T47D (cell line): ENCODE measurements at regions not wholly inside any gene's neighbourhood (a gene's known extent, or its start where the extent isn't known, plus 50 kb on each side); places are given as distances from the start of the nearest gene placed in this dataset.

Experiments
- DNase-seq, 2 experiments: peaks; one replicate each; pipeline versions ENCODE4 v3.0.0 to v3.0.0-alpha.2; 2011 to 2012; ENCODE audit warnings: low read depth in 1 of 2, low spot score in 1 of 2
- JUND ChIP-seq: IDR thresholded peaks from 2 replicates; pipeline ENCODE4 v1.6.1; 2012; ENCODE audit warnings: low read depth
- in situ Hi-C: cut with HindIII; loops from 2 replicates; pipeline ENCODE4 v1.10.0; 2016; ENCODE audit warnings: low sequenced_read_pairs, low pct_unique_long_range_greater_than_20kb

DNA sequence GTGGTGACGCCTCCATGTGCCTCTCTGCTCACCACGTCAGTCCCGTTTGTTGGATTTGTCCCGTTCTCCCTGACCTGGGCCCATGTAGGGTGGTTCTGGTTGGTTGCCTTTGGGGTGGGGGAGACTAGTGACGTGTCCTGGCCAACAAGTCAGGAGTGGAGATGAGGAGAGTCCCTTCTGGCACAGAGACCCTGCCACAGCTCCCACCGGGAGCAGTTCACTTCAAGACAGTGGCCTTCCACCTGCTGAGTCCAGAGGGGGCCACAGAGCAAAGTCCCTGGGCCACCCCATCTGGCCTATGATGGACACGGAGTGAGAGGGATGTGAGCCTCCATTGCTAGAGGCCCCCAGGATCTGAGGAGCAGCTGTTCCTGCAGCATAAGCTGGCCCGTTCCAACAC is 405.6 kb downstream of the TCERG1L start:
- DNase-seq = no peak
- in situ Hi-C loops = no loop called here
- TF ChIP-seq JUND = no peak

DNA sequence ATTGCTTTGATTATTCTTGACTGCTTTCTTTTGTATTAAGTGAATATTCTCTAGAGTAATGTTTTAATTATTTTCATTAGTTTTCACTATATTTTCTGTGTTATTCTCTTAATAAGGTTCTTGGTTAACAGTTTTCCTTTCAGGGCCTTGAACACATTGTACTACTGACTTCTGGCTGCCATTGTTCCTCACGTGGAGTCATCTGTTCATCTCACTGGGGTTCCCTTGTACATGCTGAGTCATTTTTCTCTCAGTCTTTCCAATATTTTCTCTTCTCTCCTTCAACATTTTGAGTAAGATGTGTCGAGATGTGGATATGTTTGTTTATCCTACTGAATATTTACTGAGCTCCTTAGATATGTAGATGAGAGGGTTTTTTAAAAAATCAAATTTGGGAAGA is 400.7 kb downstream of the TCERG1L start:
- in situ Hi-C loops = no loop called here
- DNase-seq = no peak
- TF ChIP-seq JUND = no peak

DNA sequence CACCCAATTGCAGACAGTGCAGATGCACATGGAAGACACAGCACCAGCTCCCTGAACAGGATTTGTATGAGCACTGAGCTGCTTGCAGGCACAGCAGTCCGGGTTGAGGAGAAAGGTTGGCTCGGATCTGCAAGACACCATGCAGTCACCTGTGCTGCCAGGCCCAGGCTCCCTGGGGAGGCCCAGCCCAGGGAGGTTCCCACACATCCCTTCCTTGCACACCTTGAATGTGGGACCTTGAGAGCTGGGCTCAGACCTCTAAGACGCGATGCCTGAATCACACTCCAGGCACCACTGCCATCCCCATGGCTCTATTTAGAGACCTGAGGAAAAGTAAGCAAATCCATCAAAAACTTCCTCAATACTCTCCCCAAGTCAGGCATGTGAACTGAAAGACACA is 397.7 kb downstream of the TCERG1L start:
- in situ Hi-C loops = no loop called here
- no peak for DNase-seq
- no peak for TF ChIP-seq JUND

GRCh38 chr10:130914367-130914766 is 397.2 kb downstream of the TCERG1L start:
- in situ Hi-C loops = no loop called here
- no peak for DNase-seq
- TF ChIP-seq JUND = no peak

GRCh38 chr10:130915065-130915464 is 396.5 kb downstream of the TCERG1L start:
- in situ Hi-C loops = no loop called here
- no peak for DNase-seq
- no peak for TF ChIP-seq JUND

GRCh38 chr10:130921461-130921860 is 390.1 kb downstream of the TCERG1L start:
- DNase-seq = no peak
- no peak for TF ChIP-seq JUND
- in situ Hi-C loops = no loop called here

DNA sequence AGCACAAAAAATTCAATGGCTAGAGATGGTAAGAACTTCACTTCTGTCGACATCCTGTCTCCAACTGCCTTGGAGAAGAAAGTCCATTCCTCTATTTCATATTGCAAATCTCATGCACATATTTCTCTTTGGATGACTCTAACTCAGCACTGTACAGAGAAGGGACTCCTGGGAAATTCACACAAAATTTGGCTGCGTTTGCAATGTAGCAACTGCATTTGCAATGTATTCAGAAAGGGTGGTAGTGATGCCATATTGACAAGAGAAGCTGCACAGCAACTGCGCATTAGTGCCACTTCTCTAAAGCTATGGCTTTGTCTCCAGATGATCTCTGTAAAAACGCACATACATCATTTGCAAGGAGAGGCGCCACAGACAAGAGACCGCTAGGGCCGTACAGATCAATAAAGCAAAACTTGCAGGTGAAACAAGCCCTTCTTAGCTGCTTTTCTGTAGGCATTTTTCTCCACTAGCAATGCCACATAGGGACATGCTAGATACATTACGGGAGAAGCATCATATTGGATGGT is 389.5 kb downstream of the TCERG1L start:
- in situ Hi-C loops = no loop called here

GRCh38 chr10:130923596-130923995 is 387.9 kb downstream of the TCERG1L start:
- TF ChIP-seq JUND = no peak
- in situ Hi-C loops = no loop called here
- DNase-seq = no peak

More for the DNA sequence above, 389.5 kb downstream of the TCERG1L start:
- no peak for DNase-seq
- no peak for TF ChIP-seq JUND

GRCh38 chr10:130924138-130924819 is 387.2 kb downstream of the TCERG1L start:
- DNase-seq = peak; percentile 39 to 53
- no peak for TF ChIP-seq JUND
- in situ Hi-C loops = no loop called here

GRCh38 chr10:130926442-130926841 is 385.1 kb downstream of the TCERG1L start:
- in situ Hi-C loops = no loop called here
- no peak for TF ChIP-seq JUND
- no peak for DNase-seq

- no peak for DNase-seq
- no peak for TF ChIP-seq JUND
- in situ Hi-C loops = no loop called here
Measured at GRCh38 chr10:130927157-130927556, 384.4 kb downstream of the TCERG1L start.

GRCh38 chr10:130928306-130928705 is 383.2 kb downstream of the TCERG1L start:
- DNase-seq = no peak
- TF ChIP-seq JUND = no peak
- in situ Hi-C loops = no loop called here

DNA sequence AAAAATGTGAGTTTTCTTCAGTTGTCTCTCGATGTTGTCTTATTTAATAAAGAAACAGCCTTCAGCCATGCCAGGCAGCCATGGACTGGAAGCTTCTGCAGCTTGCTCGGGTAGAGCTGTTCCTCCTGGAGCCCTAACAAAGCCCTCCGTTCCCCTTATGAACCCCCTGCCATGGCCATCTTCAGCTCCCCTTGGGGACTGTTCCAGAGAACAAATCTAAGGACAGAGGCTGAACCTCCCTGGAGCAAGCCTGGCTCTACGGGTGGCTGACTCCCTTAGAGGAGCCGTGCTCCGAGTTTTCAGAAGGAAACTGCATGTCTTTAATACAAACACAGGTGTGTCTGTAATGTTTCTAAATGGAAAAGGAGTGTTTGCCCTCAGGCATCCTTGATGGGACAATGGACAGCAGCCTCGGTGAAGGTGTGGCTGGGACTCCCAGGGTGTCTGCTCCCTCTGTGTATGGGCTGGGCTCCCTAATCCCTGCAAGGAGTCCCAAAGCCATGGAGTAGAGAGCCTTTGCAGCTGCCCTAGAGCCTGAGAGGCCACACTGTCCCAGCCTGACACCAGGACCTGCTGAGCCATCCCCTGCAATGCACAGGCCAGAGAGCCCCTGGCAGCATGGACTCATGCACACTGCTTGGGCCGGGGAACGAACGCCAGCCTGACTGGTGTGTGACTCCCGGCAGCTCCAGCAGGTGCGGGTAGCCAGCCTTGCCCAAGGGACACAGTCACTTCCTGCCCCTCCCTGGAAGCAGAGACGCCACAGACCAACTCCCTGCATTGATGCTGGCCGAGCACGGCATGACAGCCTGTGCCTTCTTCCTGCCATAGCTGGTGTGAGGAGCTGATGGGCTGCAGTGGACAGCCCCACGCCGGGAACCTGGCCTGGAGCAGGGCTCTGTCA is 381.8 kb downstream of the TCERG1L start:
- peak in 1 of 2 experiments; percentile 15 for DNase-seq
- in situ Hi-C loops = no loop called here
- TF ChIP-seq JUND = no peak
